22Rv1 (cell line): ENCODE measurements at regions not wholly inside any gene's neighbourhood (a gene's known extent, or its start where the extent isn't known, plus 50 kb on each side); places are given as distances from the start of the nearest gene placed in this dataset.

Experiments
- ZFX ChIP-seq: fragments of 450-650 bp; IDR thresholded peaks from 2 replicates; pipeline ENCODE4 v1.6.1; 2017; ENCODE audit warnings: antibody characterized with exemption, borderline replicate concordance
- TF ChIP-seq, protein P1 (sequence below): fragments of 450-650 bp; IDR thresholded peaks from 2 replicates; pipeline ENCODE4 v1.5.1; 2017; ENCODE audit warnings: mild to moderate bottlenecking

DNA sequence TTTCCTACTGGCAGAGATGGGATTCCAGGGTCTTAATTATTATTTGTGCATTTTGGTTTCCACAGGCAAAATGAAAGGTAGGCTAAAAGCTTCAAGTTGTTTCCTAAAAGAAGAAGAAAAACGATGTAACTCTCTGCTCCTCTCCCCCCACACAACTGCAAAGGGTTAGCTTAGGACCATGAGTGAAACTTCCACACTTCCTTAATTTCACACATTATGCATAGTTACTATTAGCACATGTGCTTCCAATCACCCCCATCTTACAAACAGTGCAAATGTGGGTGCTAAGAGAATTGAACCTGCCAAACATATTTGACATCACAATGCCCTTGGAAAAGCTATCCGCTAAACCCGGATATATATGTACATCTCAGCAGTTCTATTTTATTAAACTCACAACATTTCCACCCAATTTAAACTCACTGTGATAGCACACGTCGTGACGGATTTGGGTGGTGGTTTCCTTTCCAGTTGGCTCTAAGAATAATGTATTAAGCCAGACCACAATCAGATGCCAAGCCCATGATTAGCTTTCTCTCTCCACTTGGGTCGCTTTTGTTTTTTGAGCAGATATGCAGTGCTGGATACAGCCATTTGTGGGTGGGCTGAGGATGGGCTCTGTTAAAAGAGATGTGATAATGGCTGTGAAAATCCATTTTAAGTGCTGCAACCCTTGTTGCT is 245.0 kb upstream of the POU2AF2 start:
- TF ChIP-seq, protein P1, sequence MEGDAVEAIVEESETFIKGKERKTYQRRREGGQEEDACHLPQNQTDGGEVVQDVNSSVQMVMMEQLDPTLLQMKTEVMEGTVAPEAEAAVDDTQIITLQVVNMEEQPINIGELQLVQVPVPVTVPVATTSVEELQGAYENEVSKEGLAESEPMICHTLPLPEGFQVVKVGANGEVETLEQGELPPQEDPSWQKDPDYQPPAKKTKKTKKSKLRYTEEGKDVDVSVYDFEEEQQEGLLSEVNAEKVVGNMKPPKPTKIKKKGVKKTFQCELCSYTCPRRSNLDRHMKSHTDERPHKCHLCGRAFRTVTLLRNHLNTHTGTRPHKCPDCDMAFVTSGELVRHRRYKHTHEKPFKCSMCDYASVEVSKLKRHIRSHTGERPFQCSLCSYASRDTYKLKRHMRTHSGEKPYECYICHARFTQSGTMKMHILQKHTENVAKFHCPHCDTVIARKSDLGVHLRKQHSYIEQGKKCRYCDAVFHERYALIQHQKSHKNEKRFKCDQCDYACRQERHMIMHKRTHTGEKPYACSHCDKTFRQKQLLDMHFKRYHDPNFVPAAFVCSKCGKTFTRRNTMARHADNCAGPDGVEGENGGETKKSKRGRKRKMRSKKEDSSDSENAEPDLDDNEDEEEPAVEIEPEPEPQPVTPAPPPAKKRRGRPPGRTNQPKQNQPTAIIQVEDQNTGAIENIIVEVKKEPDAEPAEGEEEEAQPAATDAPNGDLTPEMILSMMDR = no peak
- TF ChIP-seq ZFX = no peak
